ENCODE measurements at regions not wholly inside any gene's neighbourhood (a gene's known extent, or its start where the extent isn't known, plus 50 kb on each side); places are given as distances from the start of the nearest gene placed in this dataset.

DNA sequence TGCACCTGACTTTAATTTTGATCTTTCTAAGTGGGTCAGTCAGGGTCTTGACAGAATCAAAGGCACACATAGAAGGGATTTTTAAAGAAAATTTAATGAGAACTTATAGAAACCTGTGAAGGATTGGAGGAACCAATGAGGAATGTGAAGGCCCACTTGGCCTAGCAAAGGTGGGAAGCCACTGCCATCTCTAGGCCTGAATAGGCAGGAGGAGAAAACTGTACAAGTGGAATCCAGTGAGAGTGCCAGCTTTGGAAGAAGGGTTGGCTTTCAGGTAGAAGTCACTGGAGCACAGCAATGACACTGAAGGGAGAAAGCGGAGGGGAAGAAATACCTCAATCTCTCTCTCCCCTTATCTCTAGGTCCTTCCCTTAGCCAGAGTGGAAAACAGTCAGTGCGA is 380.7 kb upstream of the KCNMB2 start:
- DNase-seq (ENCODE audit: unreplicated experiment) = peak; percentile 11
- intact Hi-C loops (cut with micrococcal nuclease) = no loop called here
- H3K27ac Mint-ChIP-seq (ENCODE audit: low read depth, unreplicated experiment) = no peak overlapping the region
- H3K4me3 Mint-ChIP-seq (ENCODE audit: unreplicated experiment) = no peak overlapping the region
- H3K4me1 Mint-ChIP-seq (ENCODE audit: insufficient read depth, unreplicated experiment) = no peaks in the 10 kb centered on the region
- H3K9me3 Mint-ChIP-seq (ENCODE audit: unreplicated experiment) = peaks cover under 1% of the 10 kb centered on the region
- BruUV-seq (replicated peaks) = no TSS peak
- CTCF ChIA-PET = no interaction called here
- H3K36me3 Mint-ChIP-seq (ENCODE audit: insufficient read depth, unreplicated experiment) = no peaks in the 10 kb centered on the region
- TF ChIP-seq, protein P1, sequence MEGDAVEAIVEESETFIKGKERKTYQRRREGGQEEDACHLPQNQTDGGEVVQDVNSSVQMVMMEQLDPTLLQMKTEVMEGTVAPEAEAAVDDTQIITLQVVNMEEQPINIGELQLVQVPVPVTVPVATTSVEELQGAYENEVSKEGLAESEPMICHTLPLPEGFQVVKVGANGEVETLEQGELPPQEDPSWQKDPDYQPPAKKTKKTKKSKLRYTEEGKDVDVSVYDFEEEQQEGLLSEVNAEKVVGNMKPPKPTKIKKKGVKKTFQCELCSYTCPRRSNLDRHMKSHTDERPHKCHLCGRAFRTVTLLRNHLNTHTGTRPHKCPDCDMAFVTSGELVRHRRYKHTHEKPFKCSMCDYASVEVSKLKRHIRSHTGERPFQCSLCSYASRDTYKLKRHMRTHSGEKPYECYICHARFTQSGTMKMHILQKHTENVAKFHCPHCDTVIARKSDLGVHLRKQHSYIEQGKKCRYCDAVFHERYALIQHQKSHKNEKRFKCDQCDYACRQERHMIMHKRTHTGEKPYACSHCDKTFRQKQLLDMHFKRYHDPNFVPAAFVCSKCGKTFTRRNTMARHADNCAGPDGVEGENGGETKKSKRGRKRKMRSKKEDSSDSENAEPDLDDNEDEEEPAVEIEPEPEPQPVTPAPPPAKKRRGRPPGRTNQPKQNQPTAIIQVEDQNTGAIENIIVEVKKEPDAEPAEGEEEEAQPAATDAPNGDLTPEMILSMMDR (IDR thresholded peaks at IDR 0.05; ENCODE audit: unreplicated experiment) = no peak
- H3K27me3 Mint-ChIP-seq (ENCODE audit: insufficient read depth, unreplicated experiment) = no peaks in the 10 kb centered on the region
- POLR2A ChIA-PET = no interaction called here

DNA sequence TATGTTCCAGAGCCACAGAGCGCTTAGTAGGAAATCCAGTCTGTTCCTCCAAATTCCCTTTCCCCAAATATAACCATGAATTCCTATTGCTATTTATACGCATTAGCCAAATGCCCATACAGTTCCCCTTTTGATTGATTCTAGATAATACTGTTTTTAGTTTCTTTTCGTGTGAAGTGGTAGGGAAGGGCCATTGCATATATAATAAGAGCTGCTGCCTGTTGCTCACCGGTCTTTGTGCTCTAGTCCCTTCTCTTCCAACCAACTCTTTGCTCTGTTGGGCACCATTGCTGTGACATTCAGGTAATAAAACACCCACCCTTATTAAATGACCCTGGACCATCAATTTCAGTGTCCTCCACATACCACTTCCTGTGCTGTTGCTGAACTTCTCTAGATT is 379.9 kb upstream of the KCNMB2 start:
- intact Hi-C loops (cut with micrococcal nuclease) = no loop called here
- Mint-ChIP-seq H3K27me3 (ENCODE audit: insufficient read depth, unreplicated experiment) (no peaks in the 10 kb centered on the region), H3K4me1 (ENCODE audit: insufficient read depth, unreplicated experiment) (no peaks in the 10 kb centered on the region), H3K9me3 (ENCODE audit: unreplicated experiment) (no peaks in the 10 kb centered on the region), H3K4me3 (ENCODE audit: unreplicated experiment) (no peak overlapping the region), H3K36me3 (ENCODE audit: insufficient read depth, unreplicated experiment) (no peaks in the 10 kb centered on the region), H3K27ac (ENCODE audit: low read depth, unreplicated experiment) (no peak overlapping the region)
- no TSS peak for BruUV-seq (replicated peaks)
- TF ChIP-seq, protein P1 (IDR thresholded peaks at IDR 0.05; ENCODE audit: unreplicated experiment) = no peak
- ChIA-PET CTCF (interaction anchor here (0.6 kb wide), 1 partner anchor 958 kb away, joined by 3 read pairs; no protein-coding TSS in a partner anchor), POLR2A (no interaction called here)
- no peak for DNase-seq (ENCODE audit: unreplicated experiment)

DNA sequence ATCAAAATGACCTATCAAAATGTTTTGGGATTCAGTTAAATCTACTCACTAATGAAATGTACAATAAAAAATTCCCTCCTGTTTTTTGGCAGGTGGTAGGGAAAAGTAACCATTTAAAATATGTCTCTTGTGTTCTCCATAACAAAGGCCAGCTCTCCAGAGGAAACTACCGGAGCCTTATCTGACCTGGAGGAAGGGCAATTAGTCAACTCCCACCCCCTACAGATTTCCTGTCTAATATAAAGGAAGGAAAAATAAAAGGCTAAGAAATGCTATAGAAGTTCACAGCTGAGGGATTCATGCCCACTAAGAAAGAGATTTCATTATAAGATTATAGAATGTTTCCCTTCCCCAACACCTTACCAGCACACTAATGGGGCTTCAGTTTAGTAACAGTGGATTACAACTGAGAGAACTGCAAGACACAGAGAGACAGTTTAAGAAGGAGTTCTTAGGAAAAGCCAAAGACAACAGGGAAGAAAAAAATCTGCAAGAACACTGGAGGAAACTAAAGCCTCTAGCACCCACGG is 376.5 kb upstream of the KCNMB2 start:
- Mint-ChIP-seq H3K27ac (ENCODE audit: low read depth, unreplicated experiment) (peak overlapping the region; percentile 63), H3K9me3 (ENCODE audit: unreplicated experiment) (no peaks in the 10 kb centered on the region)
- CTCF ChIA-PET = interaction anchor here (1.2 kb wide), 1 partner anchor 37 kb away, joined by 3 read pairs; no protein-coding TSS in a partner anchor

DNA sequence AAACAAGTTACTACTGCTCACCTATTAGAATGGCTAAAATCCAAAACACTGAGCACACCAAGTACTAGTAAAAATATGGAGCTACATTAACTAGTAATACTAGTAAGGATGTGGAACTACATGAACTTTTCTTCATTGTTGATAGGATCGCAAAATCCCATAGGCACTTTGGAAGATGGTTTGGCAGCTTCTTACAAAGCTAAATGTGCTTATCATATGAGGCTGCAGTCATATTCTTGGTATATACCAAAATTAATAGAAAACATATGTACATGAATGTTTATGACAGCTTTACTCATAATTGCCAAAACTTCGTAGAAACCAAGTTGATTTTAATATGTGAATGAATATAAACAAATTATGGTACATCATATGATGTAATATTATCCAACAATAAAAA is 366.8 kb upstream of the KCNMB2 start:
- TF ChIP-seq, protein P1 (IDR thresholded peaks at IDR 0.05; ENCODE audit: unreplicated experiment) = no peak
- H3K4me3 Mint-ChIP-seq (ENCODE audit: unreplicated experiment) = no peak overlapping the region
- H3K36me3 Mint-ChIP-seq (ENCODE audit: insufficient read depth, unreplicated experiment) = no peaks in the 10 kb centered on the region
- POLR2A ChIA-PET = interaction anchor here (0.6 to 2.7 kb wide), 8 partner anchors 10 to 550 kb away, joined by 3 to 7 read pairs (median 4); no protein-coding TSS in a partner anchor
- peaks cover 8% of the 10 kb centered on the region for H3K9me3 Mint-ChIP-seq (ENCODE audit: unreplicated experiment)
- CTCF ChIA-PET = no interaction called here
- no peak for DNase-seq (ENCODE audit: unreplicated experiment)
- intact Hi-C loops (cut with micrococcal nuclease) = no loop called here
- no peaks in the 10 kb centered on the region for H3K27me3 Mint-ChIP-seq (ENCODE audit: insufficient read depth, unreplicated experiment)
- peaks cover 29% of the 10 kb centered on the region for H3K4me1 Mint-ChIP-seq (ENCODE audit: insufficient read depth, unreplicated experiment)
- H3K27ac Mint-ChIP-seq (ENCODE audit: low read depth, unreplicated experiment) = no peak overlapping the region
- BruUV-seq (replicated peaks) = no TSS peak

More for the DNA sequence above, 376.5 kb upstream of the KCNMB2 start:
- POLR2A ChIA-PET = interaction anchor here (0.6 to 2.0 kb wide), 3 partner anchors 10 to 95 kb away, joined by 3 to 7 read pairs (median 3); no protein-coding TSS in a partner anchor
- no peaks in the 10 kb centered on the region for H3K4me1 Mint-ChIP-seq (ENCODE audit: insufficient read depth, unreplicated experiment)
- H3K4me3 Mint-ChIP-seq (ENCODE audit: unreplicated experiment) = no peak overlapping the region
- TF ChIP-seq, protein P1 (IDR thresholded peaks at IDR 0.05; ENCODE audit: unreplicated experiment) = no peak
- no peaks in the 10 kb centered on the region for H3K27me3 Mint-ChIP-seq (ENCODE audit: insufficient read depth, unreplicated experiment)
- no peaks in the 10 kb centered on the region for H3K36me3 Mint-ChIP-seq (ENCODE audit: insufficient read depth, unreplicated experiment)
- intact Hi-C loops (cut with micrococcal nuclease) = no loop called here
- DNase-seq (ENCODE audit: unreplicated experiment) = no peak
- BruUV-seq (replicated peaks) = no TSS peak
